Left forelimb (tissue), 1 donor: ENCODE measurements at regions not wholly inside any gene's neighbourhood (a gene's known extent, or its start where the extent isn't known, plus 50 kb on each side); places are given as distances from the start of the nearest gene placed in this dataset.
"Not testable (repeated sequence)": the region's sequence is repeated elsewhere in the genome, so short reads cannot be mapped to it uniquely, and the experiment has no call there.

Experiments used
- DNase-seq: peaks from one replicate; pipeline ENCODE4 v3.0.0-alpha.2; 2018; ENCODE audit warnings: low spot score

DNA sequence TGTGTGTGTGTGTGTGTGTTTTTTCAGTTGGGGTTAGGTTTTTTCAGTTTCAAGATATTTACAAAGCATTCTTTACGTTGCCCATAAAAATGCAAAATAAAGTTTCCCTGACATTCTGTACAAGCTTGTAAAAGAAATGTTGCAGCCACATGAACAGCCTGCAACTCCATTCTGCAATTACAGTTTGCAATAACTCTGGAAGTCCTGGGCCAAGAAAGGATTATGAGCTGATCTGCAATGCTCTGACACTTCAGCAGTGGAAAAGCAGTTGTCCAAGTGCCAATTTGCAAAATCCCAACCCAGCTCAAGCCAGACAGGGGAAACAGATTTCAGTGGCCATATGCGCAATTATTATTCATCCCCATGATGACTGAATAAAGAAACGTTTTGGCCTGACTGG lies 322.1 kb downstream of the MEX3B start:
- DNase-seq = peak; percentile 69

GRCh38 chr15:81723113-81723651 lies 322.6 kb downstream of the MEX3B start:
- DNase-seq = no peak

DNA sequence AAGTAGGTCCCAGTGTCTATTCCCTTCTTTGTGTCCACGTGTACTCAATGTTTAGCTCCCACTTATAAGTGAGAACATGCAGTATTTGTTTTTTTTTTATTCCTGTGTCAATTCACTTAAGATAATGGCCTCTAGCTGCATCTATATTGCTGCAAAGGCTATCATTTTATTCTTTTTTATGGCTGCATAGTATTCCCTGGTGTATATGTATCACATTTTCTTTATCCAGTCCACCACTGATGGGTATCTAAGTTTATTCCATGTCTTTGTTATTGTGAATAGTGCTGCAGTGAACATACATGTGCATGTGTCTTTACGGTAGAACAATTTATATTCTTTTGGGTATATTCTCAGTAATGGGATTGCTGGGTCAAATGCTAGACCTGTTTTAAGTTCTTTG lies 329.4 kb downstream of the MEX3B start:
- DNase-seq = not testable (repeated sequence)

DNA sequence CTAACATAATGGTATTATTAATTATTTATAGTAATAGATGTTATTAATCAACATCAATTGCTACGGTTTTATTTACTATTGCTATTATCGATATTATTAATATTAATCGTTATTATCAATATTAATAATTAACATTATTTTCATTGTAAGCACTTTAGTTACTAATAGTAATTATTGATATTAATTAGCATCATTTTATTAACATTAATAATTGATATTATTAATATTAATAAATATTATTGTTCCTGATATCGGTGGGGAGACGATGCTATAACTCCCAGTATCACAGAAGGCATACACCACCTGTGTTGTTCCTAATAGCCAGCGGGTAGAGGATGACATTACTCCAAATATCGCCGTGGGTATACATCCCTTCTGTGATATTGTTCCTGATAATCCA lies 335.5 kb downstream of the MEX3B start:
- no peak for DNase-seq

- DNase-seq = not testable (repeated sequence)
Observed at GRCh38 chr15:81706816-81707346, 332.9 kb upstream of the TMC3 start.

DNA sequence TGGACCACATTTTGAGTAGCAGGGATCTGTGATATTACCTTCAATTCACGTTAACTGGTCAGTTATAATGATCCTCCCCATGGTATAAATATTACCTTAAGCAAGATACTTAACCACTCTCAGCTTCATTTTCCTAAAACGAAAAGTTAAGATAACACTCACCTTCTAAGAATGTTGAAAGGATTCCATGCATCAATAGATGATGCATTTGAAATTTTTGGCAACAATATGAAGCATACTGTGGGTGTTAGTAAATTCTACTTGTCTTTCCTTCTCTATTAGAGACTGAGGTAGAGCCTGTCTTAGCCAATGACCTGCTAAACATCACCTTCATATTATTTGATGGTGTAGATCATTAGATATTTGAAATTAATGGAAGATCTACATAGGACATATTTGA lies 331.7 kb upstream of the TMC3 start:
- DNase-seq = not testable (repeated sequence)

GRCh38 chr15:81686021-81686420 lies 312.0 kb upstream of the TMC3 start:
- DNase-seq = no peak

DNA sequence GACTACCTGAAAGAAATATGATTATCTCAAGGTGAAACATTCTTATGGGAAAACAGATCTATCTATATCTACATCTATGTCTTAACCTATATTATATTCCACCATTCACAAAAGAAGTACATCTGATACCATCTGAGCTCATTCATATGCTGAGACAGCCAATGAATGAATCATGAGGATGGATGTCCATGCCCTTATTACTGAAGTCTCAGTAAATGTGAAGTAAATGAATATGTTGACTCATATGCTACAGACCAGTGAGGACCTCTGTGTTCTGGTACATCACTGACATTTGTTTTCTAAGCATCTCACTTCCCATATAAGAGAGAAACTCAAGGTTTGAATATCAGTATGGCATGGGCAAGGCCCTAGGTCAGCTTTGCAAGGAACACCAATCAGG lies 311.2 kb upstream of the TMC3 start:
- DNase-seq = no peak

DNA sequence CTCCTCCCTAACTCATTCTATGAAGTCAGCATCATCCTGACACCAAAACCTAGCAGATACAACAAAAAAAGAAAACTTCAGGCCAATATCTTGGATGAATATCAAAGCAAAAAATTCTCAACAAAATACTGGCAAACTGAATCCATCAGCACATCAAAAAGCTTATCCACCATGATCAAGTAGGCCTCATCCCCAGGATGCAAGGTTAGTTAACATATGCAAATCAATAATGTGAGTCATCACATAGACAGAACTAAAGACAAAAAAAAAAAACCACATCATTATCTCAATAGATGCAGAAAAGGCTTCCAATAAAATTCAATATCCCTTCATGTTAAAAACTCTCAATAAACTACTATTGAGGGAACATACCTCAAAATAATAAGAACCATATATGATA lies 306.8 kb upstream of the TMC3 start:
- no peak for DNase-seq

GRCh38 chr15:81666839-81667238 lies 292.8 kb upstream of the TMC3 start:
- DNase-seq = no peak

GRCh38 chr15:81660976-81661375 lies 287.0 kb upstream of the TMC3 start:
- no peak for DNase-seq

GRCh38 chr15:81653259-81653658 lies 279.2 kb upstream of the TMC3 start:
- DNase-seq = no peak

DNA sequence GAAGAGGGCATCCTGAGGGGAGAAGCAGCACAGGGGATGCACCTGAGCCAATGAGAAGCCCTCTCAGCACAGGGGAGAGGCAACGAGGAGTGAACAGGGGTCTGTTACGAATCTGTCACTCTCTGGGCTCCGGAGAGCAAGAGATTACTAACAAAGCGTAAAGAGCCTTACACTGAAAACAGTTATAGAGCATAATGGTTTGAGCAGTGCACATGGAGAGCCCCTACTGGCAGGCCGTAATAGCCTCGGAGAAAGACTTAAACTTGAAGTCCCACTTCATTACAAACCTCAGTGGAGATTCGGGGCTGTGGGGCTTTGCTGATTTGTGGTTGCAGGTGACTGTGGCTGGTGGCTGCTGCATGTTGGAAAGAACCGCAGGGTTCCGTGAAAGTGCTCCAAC lies 271.5 kb upstream of the TMC3 start:
- DNase-seq = no peak

- no peak for DNase-seq
Observed at GRCh38 chr15:81643771-81644170, 269.8 kb upstream of the TMC3 start.

DNA sequence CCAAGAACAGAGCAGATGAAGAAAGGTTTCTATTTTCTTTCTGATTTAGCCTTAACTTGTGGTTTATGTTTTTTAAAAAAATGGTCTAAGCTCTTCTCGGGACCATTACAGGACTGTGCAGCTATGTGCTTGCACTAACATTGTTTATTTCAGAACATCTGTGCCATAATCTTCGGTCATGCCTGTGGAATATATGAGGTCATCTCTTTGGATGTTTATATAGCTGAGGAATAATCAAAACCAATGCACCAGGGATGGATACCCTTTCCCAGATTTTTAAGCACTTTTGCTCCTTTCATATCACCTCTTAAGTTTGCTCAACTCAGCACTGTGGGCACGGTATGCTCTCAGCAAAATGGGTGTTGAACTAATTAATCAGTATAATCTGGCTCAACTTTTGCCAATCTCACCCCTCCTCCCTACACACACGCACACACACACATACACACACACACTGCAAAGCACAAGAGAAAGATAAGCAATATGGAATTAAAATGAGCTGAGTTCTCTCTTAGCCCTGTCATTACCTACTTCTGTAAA lies 268.5 kb upstream of the TMC3 start:
- no peak for DNase-seq

DNA sequence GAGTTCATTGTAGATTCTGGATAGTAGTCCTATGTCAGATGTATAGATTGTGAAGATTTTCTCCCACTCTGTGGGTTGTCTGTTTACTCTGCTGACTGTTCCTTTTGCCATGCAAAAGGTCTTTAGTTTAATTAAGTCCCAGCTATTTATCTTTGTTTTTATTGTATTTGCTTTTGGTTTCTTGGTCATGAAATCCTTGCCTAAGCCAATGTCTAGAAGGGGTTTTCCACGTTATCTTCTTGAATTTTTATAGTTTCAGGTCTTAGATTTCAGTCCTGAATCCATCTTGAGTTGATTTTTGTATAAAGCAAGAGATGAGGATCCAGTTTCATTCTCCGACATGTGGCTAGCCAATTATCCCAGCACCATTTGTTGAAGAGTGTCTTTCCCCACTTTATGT lies 262.1 kb upstream of the TMC3 start:
- DNase-seq = not testable (repeated sequence)

- DNase-seq = no peak
Observed at GRCh38 chr15:81633889-81634288, 259.9 kb upstream of the TMC3 start.

DNA sequence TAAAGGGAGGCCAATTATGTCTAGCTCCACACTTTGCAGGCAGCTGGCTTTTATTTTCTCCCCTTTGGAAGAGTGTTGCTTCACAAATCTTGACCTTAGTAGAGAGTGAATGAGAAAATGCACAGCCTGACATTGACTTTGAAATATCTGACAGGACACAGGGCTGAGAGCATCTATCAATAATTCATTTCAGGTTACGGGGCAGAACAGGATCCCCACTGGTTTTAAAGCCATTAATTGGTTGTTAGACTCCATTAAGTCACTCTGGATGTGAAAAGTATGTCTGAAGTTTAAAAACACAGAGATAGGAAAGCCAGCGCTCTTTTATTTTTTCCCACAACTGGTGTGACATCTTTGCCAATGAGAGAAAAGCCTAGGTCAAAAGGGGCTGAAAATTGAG lies 251.9 kb upstream of the TMC3 start:
- no peak for DNase-seq

DNA sequence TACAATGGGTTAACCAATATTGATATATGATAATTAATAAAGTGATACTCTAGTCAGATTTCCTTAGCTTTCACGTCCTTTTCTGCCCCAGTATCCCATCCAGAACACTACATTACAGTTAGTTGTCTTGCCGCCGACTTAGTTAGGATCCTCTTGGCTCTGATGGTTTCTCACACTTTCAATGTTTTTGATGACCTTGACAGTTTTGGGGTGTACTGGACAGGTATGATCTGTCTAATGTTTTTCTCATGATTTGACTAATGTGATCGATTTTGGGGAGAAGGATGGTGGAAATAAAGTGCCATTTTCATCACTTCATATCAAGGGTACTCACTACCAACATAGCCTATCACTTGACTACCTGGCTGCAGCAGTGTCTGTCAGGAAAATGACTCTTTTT lies 245.0 kb upstream of the TMC3 start:
- no peak for DNase-seq

- DNase-seq = no peak
Observed at GRCh38 chr15:81612631-81613030, 238.6 kb upstream of the TMC3 start.

GRCh38 chr15:81611679-81612078 lies 237.7 kb upstream of the TMC3 start:
- no peak for DNase-seq

- no peak for DNase-seq
Observed at GRCh38 chr15:81608309-81608829, 234.4 kb upstream of the TMC3 start.

GRCh38 chr15:81604713-81605112 lies 230.7 kb upstream of the TMC3 start:
- DNase-seq = no peak
